H7 (cell line): ENCODE measurements at regions not wholly inside any gene's neighbourhood (a gene's known extent, or its start where the extent isn't known, plus 50 kb on each side); places are given as distances from the start of the nearest gene placed in this dataset.

Source experiments
- DNase-seq: peaks from one replicate; pipeline ENCODE4 v3.0.0; 2012
- H3K27me3 ChIP-seq: 2 replicates; pipeline ENCODE4 v1.6.0; 2011; ENCODE audit warnings: mild to moderate bottlenecking, low read length; ENCODE audit not compliant: control insufficient read depth, insufficient read depth
- H3K36me3 ChIP-seq: replicated peaks from 2 replicates; pipeline ENCODE4 v1.5.1; 2011; ENCODE audit warnings: low read length; ENCODE audit not compliant: control insufficient read depth, insufficient read depth
- H3K4me3 ChIP-seq: 2 replicates; pipeline ENCODE4 v1.5.1; 2011; ENCODE audit warnings: low read depth, mild to moderate bottlenecking, control low read depth, low read length, moderate library complexity; ENCODE audit not compliant: insufficient read depth

- Histone ChIP-seq H3K4me3 (no peak overlapping the region), H3K27me3 (no peaks in the 10 kb centered on the region), H3K36me3 (no peaks in the 10 kb centered on the region)
- no peak for DNase-seq
Observed at GRCh38 chr2:215622837-215623236, 187.0 kb upstream of the FN1 start.

DNA sequence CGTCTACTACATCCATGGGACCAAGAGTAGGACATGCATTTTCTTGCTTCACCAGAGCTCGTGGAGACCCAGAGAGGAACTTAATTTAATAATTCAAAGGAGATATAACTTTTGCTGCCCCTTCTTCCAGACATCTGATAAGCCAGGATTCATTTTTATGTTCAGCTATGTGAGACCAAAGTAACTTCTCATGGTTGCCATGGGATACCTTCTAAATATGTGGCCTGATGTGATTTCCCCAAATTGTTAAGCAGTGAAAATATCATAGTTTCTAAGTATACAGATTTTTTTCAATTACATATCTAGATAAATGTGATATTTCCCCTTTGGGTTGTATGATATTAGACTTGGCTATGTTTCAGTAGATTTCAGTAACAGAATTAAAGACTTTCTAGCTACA lies 185.5 kb upstream of the FN1 start:
- Histone ChIP-seq H3K27me3 (no peaks in the 10 kb centered on the region), H3K4me3 (no peak overlapping the region), H3K36me3 (no peaks in the 10 kb centered on the region)
- DNase-seq, result no peak

DNA sequence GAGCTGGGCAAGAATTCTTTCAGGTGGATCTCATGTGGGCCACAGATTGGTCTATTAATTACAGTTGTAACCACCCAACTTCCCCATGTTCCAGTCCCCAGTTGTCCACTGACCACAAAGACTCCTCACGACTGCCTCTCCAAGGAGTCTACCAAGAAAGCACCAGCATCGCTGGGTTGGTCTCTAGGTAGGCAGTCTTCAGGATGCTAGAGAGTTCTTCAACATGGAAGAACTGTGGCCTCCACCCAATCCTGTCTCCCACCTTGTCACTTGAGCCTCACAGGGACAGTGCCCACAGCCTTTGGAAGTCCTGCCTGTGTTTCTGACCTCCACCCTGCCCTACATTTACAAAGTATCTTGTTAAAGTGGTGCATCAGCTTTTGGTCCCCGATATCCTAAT lies 184.7 kb upstream of the FN1 start:
- no peak for DNase-seq
- no peak overlapping the region for H3K4me3 ChIP-seq

GRCh38 chr2:215619989-215620388 lies 184.1 kb upstream of the FN1 start:
- Histone ChIP-seq H3K4me3 (no peak overlapping the region), H3K36me3 (no peaks in the 10 kb centered on the region; the same call in 1 of the 2 replicates), H3K27me3 (no peaks in the 10 kb centered on the region)
- no peak for DNase-seq

More for the DNA sequence above, 184.7 kb upstream of the FN1 start:
- Histone ChIP-seq H3K36me3 (no peaks in the 10 kb centered on the region), H3K27me3 (no peaks in the 10 kb centered on the region)

- Histone ChIP-seq H3K27me3 (no peaks in the 10 kb centered on the region), H3K36me3 (no peaks in the 10 kb centered on the region; the same call in 1 of the 2 replicates), H3K4me3 (no peak overlapping the region)
- DNase-seq, result peak; percentile 17
Observed at GRCh38 chr2:215619022-215619958, 183.4 kb upstream of the FN1 start.

- no peak for DNase-seq
- H3K27me3 ChIP-seq, result no peaks in the 10 kb centered on the region
- no peaks in the 10 kb centered on the region; the same call in 1 of the 2 replicates for H3K36me3 ChIP-seq
- H3K4me3 ChIP-seq, result no peak overlapping the region
Observed at GRCh38 chr2:215618145-215618544, 182.3 kb upstream of the FN1 start.

DNA sequence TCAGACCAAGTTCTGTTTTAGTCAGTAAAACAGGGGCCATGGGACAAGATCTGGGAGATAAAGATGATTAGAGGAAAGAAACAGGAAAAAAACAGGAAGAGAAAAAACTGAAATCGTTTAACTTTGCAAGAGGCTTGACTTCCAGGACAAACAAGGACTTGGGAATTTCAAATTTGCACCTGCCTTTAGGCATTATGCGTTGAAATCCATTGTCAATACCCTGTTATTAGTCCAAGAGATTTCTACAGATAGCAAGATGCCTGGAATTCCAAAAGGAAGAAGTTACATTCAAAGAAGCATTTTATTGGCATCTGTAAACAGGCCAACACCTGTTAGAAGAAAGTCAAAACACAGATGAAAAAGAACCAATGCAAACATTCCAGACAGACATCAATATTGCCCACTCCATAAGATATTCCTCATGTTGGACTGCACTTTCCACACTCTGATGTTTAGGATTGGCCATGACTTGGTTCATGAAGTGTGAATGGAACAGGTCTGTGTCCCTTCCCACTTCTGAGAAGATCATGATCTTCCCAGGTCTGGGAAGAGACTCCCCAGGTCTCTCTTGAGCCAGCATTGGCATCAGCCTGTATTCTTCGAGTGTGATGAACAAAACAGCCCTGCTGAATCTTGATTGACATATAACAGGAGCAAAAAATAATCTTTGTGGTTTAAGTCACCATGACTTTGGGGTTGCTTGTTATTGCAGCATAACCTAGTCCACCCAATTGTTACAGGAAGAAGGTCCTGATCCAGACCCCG lies 181.4 kb upstream of the FN1 start:
- Histone ChIP-seq H3K36me3 (no peaks in the 10 kb centered on the region; the same call in 1 of the 2 replicates), H3K4me3 (no peak overlapping the region), H3K27me3 (no peaks in the 10 kb centered on the region)
- DNase-seq, result no peak

GRCh38 chr2:215615803-215616174 lies 179.9 kb upstream of the FN1 start:
- no peak overlapping the region for H3K4me3 ChIP-seq
- H3K36me3 ChIP-seq, result no peaks in the 10 kb centered on the region; the same call in 1 of the 2 replicates
- no peaks in the 10 kb centered on the region for H3K27me3 ChIP-seq
- DNase-seq, result no peak

- Histone ChIP-seq H3K27me3 (no peaks in the 10 kb centered on the region), H3K4me3 (no peak overlapping the region), H3K36me3 (no peaks in the 10 kb centered on the region; the same call in 1 of the 2 replicates)
- no peak for DNase-seq
Observed at GRCh38 chr2:215615067-215615802, 179.4 kb upstream of the FN1 start.

GRCh38 chr2:215614296-215614695 lies 178.4 kb upstream of the FN1 start:
- Histone ChIP-seq H3K27me3 (no peaks in the 10 kb centered on the region), H3K4me3 (no peak overlapping the region), H3K36me3 (no peaks in the 10 kb centered on the region; the same call in 1 of the 2 replicates)
- DNase-seq, result no peak

- H3K27me3 ChIP-seq, result no peaks in the 10 kb centered on the region
- no peaks in the 10 kb centered on the region; the same call in 1 of the 2 replicates for H3K36me3 ChIP-seq
- no peak overlapping the region for H3K4me3 ChIP-seq
- DNase-seq, result no peak
Observed at GRCh38 chr2:215613888-215614287, 178.0 kb upstream of the FN1 start.

DNA sequence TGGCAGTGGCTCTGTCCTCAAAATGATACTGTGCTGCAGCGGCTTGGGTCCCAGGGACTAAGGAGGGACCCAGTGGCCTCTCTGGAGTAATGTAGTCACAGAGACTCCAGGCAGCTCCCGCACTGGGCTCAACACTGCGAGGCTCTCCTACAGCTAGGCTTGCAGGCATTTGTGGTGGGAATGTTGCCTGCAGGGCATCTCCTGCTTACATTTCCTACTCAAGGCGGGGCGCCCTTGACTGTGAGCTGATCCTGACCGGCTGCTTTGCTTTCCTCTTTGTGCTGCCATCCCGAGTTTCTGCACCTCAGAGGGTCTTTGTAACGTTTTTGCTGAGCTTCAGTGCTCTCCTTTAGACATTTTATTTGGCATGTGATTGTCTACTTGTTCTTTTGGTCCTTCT lies 177.4 kb upstream of the FN1 start:
- Histone ChIP-seq H3K4me3 (no peak overlapping the region), H3K27me3 (no peaks in the 10 kb centered on the region), H3K36me3 (no peaks in the 10 kb centered on the region; the same call in 1 of the 2 replicates)
- peak; percentile 36 for DNase-seq

GRCh38 chr2:215612786-215613185 lies 176.9 kb upstream of the FN1 start:
- Histone ChIP-seq H3K36me3 (no peaks in the 10 kb centered on the region; the same call in 1 of the 2 replicates), H3K4me3 (no peak overlapping the region), H3K27me3 (no peaks in the 10 kb centered on the region)
- DNase-seq, result no peak

- H3K27me3 ChIP-seq, result no peaks in the 10 kb centered on the region
- H3K36me3 ChIP-seq, result no peaks in the 10 kb centered on the region; the same call in 1 of the 2 replicates
- H3K4me3 ChIP-seq, result no peak overlapping the region
- no peak for DNase-seq
Observed at GRCh38 chr2:215611609-215612386, 175.9 kb upstream of the FN1 start.
